GM12891 (cell line): ENCODE measurements at regions not wholly inside any gene's neighbourhood (a gene's known extent, or its start where the extent isn't known, plus 50 kb on each side); places are given as distances from the start of the nearest gene placed in this dataset.

Experiments
- PAX5 ChIP-seq: IDR thresholded peaks from 2 replicates; pipeline ENCODE4 v1.6.1; 2011; ENCODE audit warnings: low read length, moderate library complexity, mild to moderate bottlenecking; ENCODE audit not compliant: insufficient read depth, severe bottlenecking
- POLR2A ChIP-seq: IDR thresholded peaks from 2 replicates; pipeline ENCODE4 v1.6.1; 2011; ENCODE audit warnings: low read depth, low read length, control low read depth
- POLR2AphosphoS5 ChIP-seq: IDR thresholded peaks from 2 replicates; pipeline ENCODE4 v1.6.1; 2011; ENCODE audit warnings: low read depth, low read length, control low read depth
- SPI1 ChIP-seq: IDR thresholded peaks from 2 replicates; pipeline ENCODE4 v1.6.1; 2011; ENCODE audit warnings: low read depth, low read length, control low read depth
- TAF1 ChIP-seq: IDR thresholded peaks from 2 replicates; pipeline ENCODE4 v1.6.1; 2011; ENCODE audit warnings: low read depth, low read length, control low read depth

DNA sequence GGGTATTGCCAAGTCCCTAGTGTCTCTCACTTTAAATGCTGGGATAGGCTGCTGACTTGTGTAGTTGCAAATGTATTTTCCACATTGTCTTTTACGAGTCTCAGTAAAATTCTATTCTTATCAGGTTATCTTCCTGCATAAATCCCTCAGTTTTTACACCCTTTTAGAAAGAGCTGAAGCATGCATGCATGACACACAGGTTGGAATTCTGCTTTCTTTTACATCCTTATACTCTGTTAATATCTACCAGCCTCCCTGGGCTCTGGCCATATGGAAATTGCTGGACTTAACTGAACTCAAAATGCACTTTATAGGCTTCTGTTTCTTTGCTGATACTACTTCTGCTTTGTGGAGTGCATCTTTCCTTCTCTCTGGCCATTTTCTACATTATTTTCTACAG is 477.4 kb downstream of the FRK start:
- TF ChIP-seq POLR2A: no peak
- TF ChIP-seq TAF1: no peak
- no peak for TF ChIP-seq POLR2AphosphoS5
- TF ChIP-seq SPI1: no peak
- TF ChIP-seq PAX5: no peak
